ENCODE measurements at regions not wholly inside any gene's neighbourhood (a gene's known extent, or its start where the extent isn't known, plus 50 kb on each side); places are given as distances from the start of the nearest gene placed in this dataset.

GRCh38 chr4:82261084-82261483 is 112.7 kb downstream of the HNRNPD start:
- Histone ChIP-seq H3K27me3 (no peaks in the 10 kb centered on the region), H3K27ac (no peak overlapping the region), H3K4me3 (no peak overlapping the region), H3K4me1 (no peaks in the 10 kb centered on the region), H3K36me3 (ENCODE audit: low read depth, missing control alignments) (no peaks in the 10 kb centered on the region), H3K9me3 (no peaks in the 10 kb centered on the region)
- intact Hi-C loops (cut with DNase I; ENCODE audit: low total_unique reads) = loop anchor here (10.0 kb wide), 1 partner anchor 856 kb away; no protein-coding TSS in a partner anchor
- WGBS, 2 donors = 86 to 93% methylated on average over 2 of the region's 2 CpGs
- no peak for TF ChIP-seq CTCF (IDR thresholded peaks at IDR 0.05)
- no peak for TF ChIP-seq POLR2A (IDR thresholded peaks at IDR 0.05)
- DNase-seq = no peak

- intact Hi-C loops (cut with DNase I; ENCODE audit: low total_unique reads) = loop anchor here (10.0 kb wide), 1 partner anchor 856 kb away; no protein-coding TSS in a partner anchor
- Histone ChIP-seq H3K36me3 (ENCODE audit: low read depth, missing control alignments) (no peaks in the 10 kb centered on the region), H3K9me3 (no peaks in the 10 kb centered on the region), H3K27me3 (no peaks in the 10 kb centered on the region), H3K27ac (no peak overlapping the region), H3K4me1 (no peaks in the 10 kb centered on the region), H3K4me3 (no peak overlapping the region)
- TF ChIP-seq POLR2A (IDR thresholded peaks at IDR 0.05) = no peak
- no peak for TF ChIP-seq CTCF (IDR thresholded peaks at IDR 0.05)
- DNase-seq = no peak
Observed at GRCh38 chr4:82260632-82261031, 113.2 kb downstream of the HNRNPD start.

- Histone ChIP-seq H3K36me3 (ENCODE audit: low read depth, missing control alignments) (no peaks in the 10 kb centered on the region), H3K4me1 (no peaks in the 10 kb centered on the region), H3K27me3 (no peaks in the 10 kb centered on the region), H3K4me3 (no peak overlapping the region), H3K27ac (no peak overlapping the region), H3K9me3 (no peaks in the 10 kb centered on the region)
- no peak for DNase-seq
- intact Hi-C loops (cut with DNase I; ENCODE audit: low total_unique reads) = no loop called here
- 81 to 88% methylated on average over 2 of the region's 2 CpGs for WGBS, 2 donors
- TF ChIP-seq POLR2A (IDR thresholded peaks at IDR 0.05) = no peak
- TF ChIP-seq CTCF (IDR thresholded peaks at IDR 0.05) = no peak
Observed at GRCh38 chr4:82256718-82257117, 117.1 kb downstream of the HNRNPD start.

- WGBS, 2 donors = 50 to 83% methylated on average over 1 of the region's 1 CpG
- Histone ChIP-seq H3K4me3 (no peak overlapping the region), H3K27ac (no peak overlapping the region), H3K27me3 (no peaks in the 10 kb centered on the region), H3K4me1 (no peaks in the 10 kb centered on the region), H3K9me3 (no peaks in the 10 kb centered on the region), H3K36me3 (ENCODE audit: low read depth, missing control alignments) (no peaks in the 10 kb centered on the region)
- intact Hi-C loops (cut with DNase I; ENCODE audit: low total_unique reads) = no loop called here
- TF ChIP-seq CTCF (IDR thresholded peaks at IDR 0.05) = no peak
- no peak for TF ChIP-seq POLR2A (IDR thresholded peaks at IDR 0.05)
- no peak for DNase-seq
Observed at GRCh38 chr4:82255657-82256056, 118.1 kb downstream of the HNRNPD start.

- intact Hi-C loops (cut with DNase I; ENCODE audit: low total_unique reads) = no loop called here
- no peaks in the 10 kb centered on the region for H3K4me1 ChIP-seq
- H3K9me3 ChIP-seq = no peaks in the 10 kb centered on the region
- no peaks in the 10 kb centered on the region for H3K36me3 ChIP-seq (ENCODE audit: low read depth, missing control alignments)
- TF ChIP-seq CTCF (IDR thresholded peaks at IDR 0.05) (no peak), POLR2A (IDR thresholded peaks at IDR 0.05) (no peak)
- WGBS, 2 donors = 57 to 71% methylated on average over 4 of the region's 4 CpGs
- H3K27ac ChIP-seq = no peak overlapping the region
- H3K4me3 ChIP-seq = no peak overlapping the region
- DNase-seq = no peak
- H3K27me3 ChIP-seq = no peaks in the 10 kb centered on the region
Observed at GRCh38 chr4:82248903-82249632, 124.7 kb downstream of the HNRNPD start.
